HEK293 (cell line): ENCODE measurements at regions not wholly inside any gene's neighbourhood (a gene's known extent, or its start where the extent isn't known, plus 50 kb on each side); places are given as distances from the start of the nearest gene placed in this dataset.
A peak's percentile ranks its signal among the peaks of the same experiment; 100 is the strongest.

Experiments used
- CTCF ChIA-PET: fragments of 350-600 bp; formaldehyde crosslinking; extraction: SDS; loops from one replicate; lab custom pipeline; 2021; ENCODE audit warnings: antibody characterized with exemption; lab: Yijun Ruan, JAX
- POLR2A ChIA-PET: fragments of 300-600 bp; formaldehyde crosslinking; extraction: SDS; loops from one replicate; lab custom pipeline; 2020; ENCODE audit warnings: antibody characterized with exemption, inconsistent platforms; lab: Yijun Ruan, JAX
- H3K27ac ChIP-seq: fragments of 200-500 bp; sonication (Bioruptor generic); 2 replicates; pipeline ENCODE4 v1.5.1; 2014; ENCODE audit warnings: low read depth, low read length, control low read depth, inconsistent platforms; ENCODE audit errors: extremely low read depth
- H3K36me3 ChIP-seq, 2 experiments: fragments of 200-500 bp in 1 of 2; sonication (Bioruptor generic) in 1 of 2; 1 replicate in 1 of 2; 2 replicates in 1 of 2; pipeline ENCODE4 v1.5.1; 2014 to 2017; ENCODE audit warnings: inconsistent platforms in 2 of 2, low read length in 2 of 2; ENCODE audit not compliant: control insufficient read depth in 2 of 2, insufficient read depth in 1 of 2
- H3K4me1 ChIP-seq: fragments of 200-500 bp; sonication (Bioruptor generic); 2 replicates; pipeline ENCODE4 v1.5.1; 2014; ENCODE audit warnings: mild to moderate bottlenecking, low read length, inconsistent platforms; ENCODE audit not compliant: control insufficient read depth, insufficient read depth
- H3K4me3 ChIP-seq: 2 replicates; pipeline ENCODE4 v1.5.1; 2011; ENCODE audit warnings: low read depth, mild to moderate bottlenecking, control low read depth, low read length, moderate library complexity
- H3K9me3 ChIP-seq: fragments of 200-500 bp; sonication (Bioruptor generic); 2 replicates; pipeline ENCODE4 v1.5.1; 2014; ENCODE audit warnings: low read depth, low read length, inconsistent platforms; ENCODE audit not compliant: control insufficient read depth, insufficient read depth
- AEBP2 ChIP-seq: fragments of 450-650 bp; formaldehyde crosslinking; IDR thresholded peaks from 2 replicates; pipeline ENCODE4 v1.5.1; 2016; ENCODE audit warnings: missing biosample characterization, missing genetic modification characterization, borderline replicate concordance
- REST ChIP-seq: fragments of 450-650 bp; formaldehyde crosslinking; IDR thresholded peaks from 2 replicates; pipeline ENCODE4 v1.5.1; 2016; ENCODE audit warnings: missing biosample characterization, missing genetic modification characterization
- SP2 ChIP-seq: fragments of 450-650 bp; formaldehyde crosslinking; IDR thresholded peaks from 2 replicates; pipeline ENCODE4 v1.5.1; 2016; ENCODE audit warnings: missing biosample characterization, missing genetic modification characterization
- ZBTB6 ChIP-seq: fragments of 450-650 bp; formaldehyde crosslinking; IDR thresholded peaks from 2 replicates; pipeline ENCODE4 v1.5.1; 2017; ENCODE audit warnings: missing biosample characterization, missing genetic modification characterization
- ZFP3 ChIP-seq: fragments of 450-650 bp; formaldehyde crosslinking; IDR thresholded peaks from 2 replicates; pipeline ENCODE4 v1.5.1; 2016; ENCODE audit warnings: low read depth, missing biosample characterization, missing genetic modification characterization
- ZNF140 ChIP-seq: fragments of 450-650 bp; formaldehyde crosslinking; IDR thresholded peaks from 2 replicates; pipeline ENCODE4 v1.5.1; 2016; ENCODE audit warnings: missing biosample characterization, missing genetic modification characterization
- ZNF175 ChIP-seq: fragments of 450-650 bp; formaldehyde crosslinking; IDR thresholded peaks from 2 replicates; pipeline ENCODE4 v1.5.1; 2016; ENCODE audit warnings: missing biosample characterization, missing genetic modification characterization
- ZNF202 ChIP-seq: fragments of 450-650 bp; formaldehyde crosslinking; IDR thresholded peaks from 2 replicates; pipeline ENCODE4 v1.5.1; 2016; ENCODE audit warnings: missing biosample characterization, missing genetic modification characterization, borderline replicate concordance
- ZNF449 ChIP-seq: fragments of 450-650 bp; formaldehyde crosslinking; IDR thresholded peaks from 2 replicates; pipeline ENCODE4 v1.5.1; 2017; ENCODE audit warnings: missing biosample characterization, mild to moderate bottlenecking, missing genetic modification characterization, moderate library complexity
- ZNF664 ChIP-seq: fragments of 450-650 bp; formaldehyde crosslinking; IDR thresholded peaks from 2 replicates; pipeline ENCODE4 v1.5.1; 2016; ENCODE audit warnings: missing biosample characterization, missing genetic modification characterization
- ZNF792 ChIP-seq: fragments of 450-650 bp; formaldehyde crosslinking; IDR thresholded peaks from 2 replicates; pipeline ENCODE4 v1.5.1; 2016; ENCODE audit warnings: missing biosample characterization, missing genetic modification characterization

- ChIA-PET CTCF (no interaction called here), POLR2A (no interaction called here)
- H3K4me3 ChIP-seq: no peak overlapping the region
- no peak overlapping the region for H3K27ac ChIP-seq
- H3K4me1 ChIP-seq: no peaks in the 10 kb centered on the region
- H3K9me3 ChIP-seq: no peaks in the 10 kb centered on the region
- TF ChIP-seq ZNF664 (tag by site-specific recombination): peak; percentile 82
- TF ChIP-seq ZNF202 (tag by site-specific recombination): no peak
- no peaks in the 10 kb centered on the region for H3K36me3 ChIP-seq
Measured at GRCh38 chr20:50416269-50417022, 93.7 kb upstream of the PTPN1 start.

GRCh38 chr20:50417023-50417329 is 93.2 kb upstream of the PTPN1 start:
- Histone ChIP-seq H3K4me1 (no peaks in the 10 kb centered on the region), H3K27ac (no peak overlapping the region), H3K4me3 (no peak overlapping the region), H3K9me3 (no peaks in the 10 kb centered on the region), H3K36me3 (no peaks in the 10 kb centered on the region)
- CTCF ChIA-PET: no interaction called here
- TF ChIP-seq ZNF140 (tag by site-specific recombination) (no peak), ZBTB6 (tag by site-specific recombination) (no peak), ZFP3 (no peak), ZNF449 (tag by site-specific recombination) (no peak), ZNF792 (tag by site-specific recombination) (no peak), ZNF175 (tag by site-specific recombination) (no peak), SP2 (tag by site-specific recombination) (no peak), AEBP2 (tag by site-specific recombination) (no peak)
- POLR2A ChIA-PET: no interaction called here

GRCh38 chr20:50417484-50418235 is 92.5 kb upstream of the PTPN1 start:
- CTCF ChIA-PET: interaction anchor here (0.5 to 0.6 kb wide), 2 partner anchors 95 to 297 kb away, joined by 5 to 7 read pairs; no protein-coding TSS in a partner anchor
- H3K4me3 ChIP-seq: no peak overlapping the region
- H3K27ac ChIP-seq: no peak overlapping the region
- peak; percentile 90 for TF ChIP-seq REST
- no peak for TF ChIP-seq ZBTB6 (tag by site-specific recombination)
- no peaks in the 10 kb centered on the region for H3K36me3 ChIP-seq
- H3K4me1 ChIP-seq: no peaks in the 10 kb centered on the region
- H3K9me3 ChIP-seq: no peaks in the 10 kb centered on the region
- POLR2A ChIA-PET: no interaction called here
